T-helper 17 cell (primary cell): ENCODE measurements at regions not wholly inside any gene's neighbourhood (a gene's known extent, or its start where the extent isn't known, plus 50 kb on each side); places are given as distances from the start of the nearest gene placed in this dataset.
A peak's percentile ranks its signal among the peaks of the same experiment; 100 is the strongest.

ENCODE experiments used
- ATAC-seq: fragments of 150-1000 bp; cut with Tn5 transposase; 2 replicates; pipeline ENCODE4 v1.10.0; 2021; ENCODE audit warnings: mild to moderate bottlenecking, moderate library complexity
- DNase-seq, 3 donors: peaks; one replicate each; pipeline versions ENCODE4 v3.0.0 to v3.0.0-alpha.2; 2020 to 2021
- H3K9me3 ChIP-seq: one replicate; pipeline ENCODE4 v1.7.0; 2013; ENCODE audit warnings: low read length, mild to moderate bottlenecking; ENCODE audit not compliant: control insufficient read depth, poor library complexity, severe bottlenecking
- H3K27ac Mint-ChIP-seq: one replicate; pipeline ENCODE4 v1.8.0; 2022; ENCODE audit warnings: mild to moderate bottlenecking, moderate library complexity, mixed read lengths
- H3K27me3 Mint-ChIP-seq: one replicate; pipeline ENCODE4 v1.8.0; 2022; ENCODE audit warnings: mixed read lengths
- H3K36me3 Mint-ChIP-seq: one replicate; pipeline ENCODE4 v1.8.0; 2022; ENCODE audit warnings: low read depth, mixed read lengths
- H3K4me1 Mint-ChIP-seq: one replicate; pipeline ENCODE4 v1.8.0; 2022; ENCODE audit warnings: mild to moderate bottlenecking, mixed read lengths
- H3K4me3 Mint-ChIP-seq: one replicate; pipeline ENCODE4 v1.8.0; 2022; ENCODE audit warnings: mild to moderate bottlenecking, moderate library complexity, mixed read lengths

DNA sequence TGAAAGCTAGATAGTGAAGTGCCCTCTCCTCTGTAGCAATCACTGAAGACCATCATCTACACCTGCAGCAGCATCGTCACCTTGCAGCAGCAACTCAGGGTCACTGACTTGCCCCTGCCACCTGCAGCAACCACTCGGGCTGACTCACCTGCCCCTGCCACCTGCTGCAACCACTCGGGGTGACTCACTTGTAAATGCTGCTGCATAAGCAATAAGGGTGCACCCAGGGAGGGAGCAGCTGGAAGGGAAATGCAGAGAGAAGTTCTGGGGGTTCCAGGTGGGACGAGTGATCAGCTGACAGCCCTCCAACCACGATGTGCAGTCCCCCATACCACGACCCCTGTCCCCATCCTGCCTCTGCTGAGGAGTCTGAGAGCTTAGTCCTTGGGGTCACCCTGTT is 357.1 kb upstream of the SFSWAP start:
- peaks cover 5% of the 10 kb centered on the region for H3K36me3 Mint-ChIP-seq
- DNase-seq, result no peak
- ATAC-seq, result no peak

GRCh38 chr12:131355361-131356245 is 355.3 kb upstream of the SFSWAP start:
- no peaks in the 10 kb centered on the region for H3K9me3 ChIP-seq
- no peak for DNase-seq
- Mint-ChIP-seq H3K4me1 (no peaks in the 10 kb centered on the region), H3K27me3 (peaks cover 48% of the 10 kb centered on the region), H3K4me3 (no peak overlapping the region), H3K27ac (peak overlapping the region; percentile 83), H3K36me3 (peaks cover 5% of the 10 kb centered on the region)
- ATAC-seq, result no peak

More for the DNA sequence above, 357.1 kb upstream of the SFSWAP start:
- H3K4me3 Mint-ChIP-seq, result no peak overlapping the region
- no peaks in the 10 kb centered on the region for H3K4me1 Mint-ChIP-seq
- no peak overlapping the region for H3K27ac Mint-ChIP-seq
- H3K27me3 Mint-ChIP-seq, result peaks cover 60% of the 10 kb centered on the region
- H3K9me3 ChIP-seq, result no peaks in the 10 kb centered on the region

DNA sequence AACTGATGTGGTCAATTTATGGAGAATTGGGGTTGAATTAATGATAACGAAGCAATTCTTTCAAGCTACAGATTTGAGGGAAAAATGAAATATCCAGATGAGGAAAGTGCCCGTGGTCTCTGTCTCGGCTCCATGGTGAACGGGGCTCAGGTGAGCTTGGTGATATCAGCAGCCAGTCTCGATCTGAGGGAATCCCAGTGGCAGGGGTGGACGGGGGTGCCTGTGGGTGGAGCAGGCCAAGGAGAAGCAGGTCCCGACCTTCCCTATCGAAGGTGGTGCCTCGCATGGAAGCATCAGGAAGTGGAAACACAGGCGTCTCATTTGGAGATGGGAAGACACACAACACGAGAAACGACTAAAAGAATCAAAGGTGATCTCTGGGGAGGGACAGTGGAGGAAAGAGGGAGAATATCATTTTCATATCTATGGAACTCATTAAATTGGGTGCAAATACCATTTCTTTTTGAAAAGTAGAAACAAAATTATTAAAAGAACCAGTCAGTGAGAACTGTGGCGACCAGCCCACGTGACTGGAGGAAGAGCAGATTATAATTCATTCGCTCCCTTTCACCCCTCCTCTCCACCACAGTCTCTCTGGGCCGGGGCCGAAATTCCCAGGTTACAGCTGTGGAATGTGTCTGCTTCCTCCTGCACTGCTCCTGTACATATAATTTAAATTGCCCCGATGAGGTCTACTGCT is 354.3 kb upstream of the SFSWAP start:
- peaks cover 57% of the 10 kb centered on the region for H3K27me3 Mint-ChIP-seq
- no peak for ATAC-seq

DNA sequence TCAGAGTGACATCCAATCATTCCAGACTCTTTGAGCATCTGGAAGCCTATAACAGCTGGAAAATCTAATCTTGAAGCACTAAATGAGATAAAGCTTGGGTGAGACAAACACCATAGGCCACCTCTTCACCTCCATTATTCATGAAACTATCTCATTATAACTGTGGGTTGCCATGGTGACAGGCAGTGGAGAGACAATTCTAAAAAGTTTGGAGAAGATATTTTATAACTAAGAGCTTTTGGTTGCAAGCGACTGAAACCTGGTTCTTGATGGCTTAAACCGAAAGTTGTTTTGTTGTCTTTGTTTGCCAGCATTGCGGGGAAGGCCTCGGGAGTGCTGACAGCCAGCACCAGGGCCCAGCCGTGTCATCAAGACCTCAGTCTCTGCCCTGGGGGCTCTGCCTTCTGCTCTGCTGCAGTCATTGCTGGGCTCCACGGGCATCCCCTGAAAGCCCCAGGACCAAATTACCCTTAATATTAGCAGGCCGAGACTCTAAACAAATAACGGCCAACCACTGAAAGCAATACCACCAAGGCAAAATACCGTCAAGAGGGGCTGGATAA is 353.6 kb upstream of the SFSWAP start:
- H3K27me3 Mint-ChIP-seq, result peaks cover 57% of the 10 kb centered on the region
- DNase-seq (no peak), ATAC-seq (no peak)
- no peaks in the 10 kb centered on the region for H3K4me1 Mint-ChIP-seq
- no peaks in the 10 kb centered on the region for H3K9me3 ChIP-seq
- H3K27ac Mint-ChIP-seq, result no peak overlapping the region
- H3K36me3 Mint-ChIP-seq, result peaks cover 5% of the 10 kb centered on the region
- H3K4me3 Mint-ChIP-seq, result no peak overlapping the region

More for the DNA sequence above, 354.3 kb upstream of the SFSWAP start:
- no peak overlapping the region for H3K4me3 Mint-ChIP-seq
- peak overlapping the region; percentile 83 for H3K27ac Mint-ChIP-seq
- no peak for DNase-seq
- no peaks in the 10 kb centered on the region for H3K4me1 Mint-ChIP-seq
- H3K9me3 ChIP-seq, result no peaks in the 10 kb centered on the region
- peaks cover 5% of the 10 kb centered on the region for H3K36me3 Mint-ChIP-seq

DNA sequence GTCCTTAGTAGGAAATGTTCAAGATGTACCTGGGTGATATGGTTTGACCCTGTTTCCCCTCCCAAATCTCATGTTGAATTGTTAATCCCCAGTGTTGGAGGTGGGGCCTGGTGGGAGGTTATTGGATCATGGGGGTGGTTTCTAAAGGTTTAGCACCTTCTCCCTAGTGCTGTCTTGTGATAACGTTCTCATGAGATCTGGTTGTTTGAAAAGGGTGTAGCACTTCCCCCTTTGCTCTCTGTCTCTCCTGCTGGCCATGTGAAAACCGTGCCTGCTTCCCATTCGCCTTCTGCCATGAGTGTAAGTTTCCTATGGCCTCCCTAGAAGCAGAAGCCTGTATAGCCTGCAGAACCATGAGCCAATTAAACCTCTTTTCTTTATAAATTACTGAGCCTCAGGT is 353.0 kb upstream of the SFSWAP start:
- DNase-seq (no peak), ATAC-seq (no peak)
- H3K27ac Mint-ChIP-seq, result no peak overlapping the region
- no peak overlapping the region for H3K4me3 Mint-ChIP-seq
- H3K27me3 Mint-ChIP-seq, result peaks cover 57% of the 10 kb centered on the region
- H3K4me1 Mint-ChIP-seq, result no peaks in the 10 kb centered on the region
- peaks cover 5% of the 10 kb centered on the region for H3K36me3 Mint-ChIP-seq
- H3K9me3 ChIP-seq, result no peaks in the 10 kb centered on the region

GRCh38 chr12:131362291-131363211 is 348.3 kb upstream of the SFSWAP start:
- ATAC-seq, result no peak
- peaks cover 28% of the 10 kb centered on the region for H3K27me3 Mint-ChIP-seq

DNA sequence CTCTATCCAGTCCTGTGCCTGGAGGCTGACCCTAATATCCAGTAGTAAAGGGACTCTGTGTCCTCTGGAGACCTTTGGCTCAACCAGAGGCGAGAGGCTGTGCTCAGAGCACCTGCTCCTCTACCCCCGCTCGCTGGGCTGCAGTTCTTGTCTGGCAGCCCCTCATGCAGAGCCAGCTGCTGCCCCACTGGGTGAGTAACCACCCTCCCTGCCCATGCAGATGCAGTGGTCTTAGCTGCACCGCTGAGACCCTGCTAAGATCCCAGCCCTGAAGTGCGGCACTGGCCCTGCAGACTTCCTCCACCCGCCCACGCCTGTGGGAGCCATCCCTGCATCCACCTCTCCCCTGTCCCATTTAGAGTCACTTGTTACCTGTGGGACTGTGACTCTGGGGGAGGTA is 347.5 kb upstream of the SFSWAP start:
- no peaks in the 10 kb centered on the region for H3K36me3 Mint-ChIP-seq
- H3K9me3 ChIP-seq, result no peaks in the 10 kb centered on the region
- peaks cover 21% of the 10 kb centered on the region for H3K27me3 Mint-ChIP-seq
- ATAC-seq (no peak), DNase-seq (no peak)
- no peak overlapping the region for H3K27ac Mint-ChIP-seq
- H3K4me3 Mint-ChIP-seq, result no peak overlapping the region
- H3K4me1 Mint-ChIP-seq, result no peaks in the 10 kb centered on the region

More at GRCh38 chr12:131362291-131363211, 348.3 kb upstream of the SFSWAP start:
- DNase-seq, result no peak
- no peak overlapping the region for H3K27ac Mint-ChIP-seq
- no peak overlapping the region for H3K4me3 Mint-ChIP-seq
- no peaks in the 10 kb centered on the region for H3K4me1 Mint-ChIP-seq
- H3K9me3 ChIP-seq, result no peaks in the 10 kb centered on the region
- H3K36me3 Mint-ChIP-seq, result no peaks in the 10 kb centered on the region

DNA sequence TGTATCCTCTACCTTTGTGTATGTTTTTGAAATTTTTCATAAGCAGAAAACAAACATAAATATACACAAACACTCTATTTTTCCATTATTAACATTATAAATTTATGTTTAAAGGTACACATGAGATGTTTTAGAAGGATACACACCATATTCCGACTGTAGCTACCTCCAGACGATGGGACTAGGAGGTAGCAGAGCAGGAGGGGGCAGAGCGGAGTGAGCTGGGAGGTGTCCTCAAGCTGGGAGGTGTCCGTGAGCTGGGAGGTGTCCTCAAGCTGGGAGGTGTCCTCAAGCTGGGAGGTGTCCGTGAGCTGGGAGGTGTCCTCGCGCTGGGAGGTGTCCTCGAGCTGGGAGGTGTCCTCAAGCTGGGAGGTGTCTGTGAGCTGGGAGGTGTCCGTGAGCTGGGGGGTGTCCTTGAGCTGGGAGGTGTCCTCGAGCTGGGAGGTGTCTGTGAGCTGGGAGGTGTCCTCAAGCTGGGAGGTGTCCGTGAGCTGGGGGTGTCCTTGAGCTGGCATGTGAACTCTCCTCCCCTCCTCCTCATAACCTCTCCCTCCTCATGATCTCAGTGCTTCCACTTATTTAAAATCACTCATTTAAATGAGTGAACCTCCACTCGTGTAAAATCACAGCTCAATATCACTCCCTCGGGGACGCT is 346.9 kb upstream of the SFSWAP start:
- no peaks in the 10 kb centered on the region for H3K4me1 Mint-ChIP-seq

DNA sequence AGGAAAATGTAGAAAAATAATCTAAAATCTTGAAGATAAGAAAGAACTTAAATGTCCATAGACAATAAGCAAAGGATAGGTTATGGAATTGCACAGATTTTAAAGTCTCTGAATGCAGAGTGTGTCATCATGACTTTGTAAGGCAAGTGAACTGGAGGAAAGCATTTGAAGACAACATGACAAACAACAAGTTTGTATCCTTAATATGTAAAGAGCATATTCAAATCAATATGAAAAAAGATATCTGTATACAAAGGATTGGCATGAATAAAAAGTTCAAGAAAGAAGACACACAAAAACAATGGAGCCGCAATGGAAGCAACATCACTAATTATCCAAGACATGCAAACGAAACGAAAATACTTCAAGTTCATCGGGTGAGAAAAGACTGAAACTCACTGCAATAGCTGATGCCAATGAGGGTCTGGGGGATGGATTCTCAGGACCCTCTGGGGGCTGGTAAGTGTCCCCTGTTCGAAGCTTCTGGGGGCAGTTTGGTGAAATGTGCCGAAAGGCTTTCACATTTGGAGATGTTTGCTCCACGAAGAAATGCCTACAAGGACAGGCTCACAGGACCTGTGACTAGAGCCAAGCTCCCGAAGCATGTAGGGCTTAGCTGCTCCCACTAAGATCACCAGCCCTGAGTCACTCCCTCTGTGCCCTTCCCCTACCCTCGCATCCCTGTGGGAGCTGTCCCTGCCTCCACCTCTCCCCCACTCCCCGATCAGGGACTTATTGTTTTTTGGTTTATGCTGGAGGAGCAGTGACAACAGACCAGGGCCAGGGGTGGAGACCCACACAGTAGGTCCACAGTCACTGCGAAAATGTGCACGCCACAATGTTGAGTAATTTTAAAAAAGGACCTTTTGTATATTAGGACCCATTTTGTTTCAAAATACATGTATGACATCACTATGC is 345.7 kb upstream of the SFSWAP start:
- no peaks in the 10 kb centered on the region for H3K9me3 ChIP-seq
- no peaks in the 10 kb centered on the region for H3K36me3 Mint-ChIP-seq
- H3K4me3 Mint-ChIP-seq, result no peak overlapping the region
- H3K27me3 Mint-ChIP-seq, result peaks cover 17% of the 10 kb centered on the region
- DNase-seq, result no peak
- ATAC-seq, result no peak
- no peak overlapping the region for H3K27ac Mint-ChIP-seq
- H3K4me1 Mint-ChIP-seq, result no peaks in the 10 kb centered on the region

More for the DNA sequence above, 346.9 kb upstream of the SFSWAP start:
- H3K27me3 Mint-ChIP-seq, result peaks cover 17% of the 10 kb centered on the region
- H3K27ac Mint-ChIP-seq, result no peak overlapping the region
- DNase-seq (no peak), ATAC-seq (no peak)
- H3K36me3 Mint-ChIP-seq, result no peaks in the 10 kb centered on the region
- no peak overlapping the region for H3K4me3 Mint-ChIP-seq
- no peaks in the 10 kb centered on the region for H3K9me3 ChIP-seq

DNA sequence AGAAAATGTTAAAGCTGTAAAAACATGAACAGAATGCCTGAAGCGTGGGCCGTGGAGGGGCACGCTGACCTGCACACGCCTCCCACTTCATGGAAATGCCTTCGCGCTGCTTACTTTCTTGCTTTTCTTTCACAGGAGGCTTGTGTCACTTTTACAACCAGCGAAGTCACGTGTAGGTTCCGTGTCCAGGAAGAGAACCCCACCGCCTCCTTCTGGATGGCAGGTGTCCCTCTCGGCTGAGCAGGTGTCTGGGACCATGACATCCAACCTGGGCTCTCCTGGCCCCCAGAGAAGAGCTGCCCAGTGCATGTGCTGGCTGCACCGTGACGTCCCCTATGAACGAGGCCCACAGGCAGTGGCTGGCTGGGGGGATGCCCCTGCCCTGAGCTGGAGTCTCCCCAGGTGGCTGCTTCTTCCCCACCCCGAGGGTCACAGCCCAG is 345.0 kb upstream of the SFSWAP start:
- Mint-ChIP-seq H3K4me3 (no peak overlapping the region), H3K27ac (no peak overlapping the region), H3K36me3 (no peaks in the 10 kb centered on the region), H3K27me3 (peaks cover 15% of the 10 kb centered on the region), H3K4me1 (no peaks in the 10 kb centered on the region)
- DNase-seq (no peak), ATAC-seq (no peak)
- H3K9me3 ChIP-seq, result no peaks in the 10 kb centered on the region

GRCh38 chr12:131366261-131366871 is 344.5 kb upstream of the SFSWAP start:
- H3K27me3 Mint-ChIP-seq, result peaks cover 10% of the 10 kb centered on the region
- H3K9me3 ChIP-seq, result no peaks in the 10 kb centered on the region
- DNase-seq (no peak), ATAC-seq (no peak)
- H3K36me3 Mint-ChIP-seq, result no peaks in the 10 kb centered on the region
- H3K4me3 Mint-ChIP-seq, result no peak overlapping the region
- no peak overlapping the region for H3K27ac Mint-ChIP-seq
- peaks cover under 1% of the 10 kb centered on the region for H3K4me1 Mint-ChIP-seq
